B cell (primary cell): ENCODE measurements at regions not wholly inside any gene's neighbourhood (a gene's known extent, or its start where the extent isn't known, plus 50 kb on each side); places are given as distances from the start of the nearest gene placed in this dataset.
"Not testable (repeated sequence)": the region's sequence is repeated elsewhere in the genome, so short reads cannot be mapped to it uniquely, and the experiment has no call there.

Experiments
- ATAC-seq: fragments of 200-7000 bp; cut with Tn5 transposase; one replicate; pipeline ENCODE4 v1.10.0; 2021; ENCODE audit warnings: low read depth, mild to moderate bottlenecking, moderate number of reproducible peaks, moderate library complexity
- CTCF ChIA-PET: fragments of 350-600 bp; sonication (Branson Sonifier 250); formaldehyde crosslinking; loops from one replicate; lab custom pipeline; 2021; ENCODE audit warnings: antibody characterized with exemption, inconsistent platforms; lab: Charles Lee
- POLR2A ChIA-PET: fragments of 350-600 bp; sonication (Branson Sonifier 250); formaldehyde crosslinking; loops from one replicate; lab custom pipeline; 2021; ENCODE audit warnings: antibody characterized with exemption; lab: Charles Lee
- DNase-seq: peaks from one replicate; pipeline ENCODE4 v3.0.0; 2013
- H2AFZ ChIP-seq: 2 replicates; pipeline ENCODE4 v1.6.1; 2012; ENCODE audit warnings: mild to moderate bottlenecking, low read depth, low read length; ENCODE audit not compliant: insufficient read depth, poor library complexity, severe bottlenecking
- H3K27ac ChIP-seq, 2 donors: 1 replicate in 1 of 2; 2 replicates in 1 of 2; pipeline ENCODE4 v1.5.1; 2012 to 2013; ENCODE audit warnings: low read length in 2 of 2, mild to moderate bottlenecking in 2 of 2, moderate library complexity in 1 of 2
- H3K27me3 ChIP-seq, 4 experiments: fragments of 200-600 bp in 1 of 4; sonication (generic) in 1 of 4; replicated peaks in 1 of 4; 1 replicate in 2 of 4; 2 replicates in 2 of 4; pipeline versions ENCODE4 v1.6.1 to v1.7.0; 2013 to 2016; ENCODE audit warnings: low read length in 3 of 4, mild to moderate bottlenecking in 2 of 4, mixed read lengths in 1 of 4, moderate library complexity in 1 of 4; ENCODE audit not compliant: insufficient read depth in 4 of 4, control insufficient read depth in 3 of 4; ENCODE audit errors: control extremely low read depth in 1 of 4
- H3K36me3 ChIP-seq, 2 experiments: replicated peaks in 1 of 2; 1 replicate in 1 of 2; 2 replicates in 1 of 2; pipeline versions ENCODE4 v1.6.1 to v1.7.1; 2013; ENCODE audit warnings: low read length in 1 of 2; ENCODE audit not compliant: insufficient read depth in 2 of 2, control insufficient read depth in 1 of 2; ENCODE audit errors: control extremely low read depth in 1 of 2, extremely low read depth in 1 of 2
- H3K4me1 ChIP-seq, 2 donors: fragments of 200-600 bp in 1 of 2; sonication (generic) in 1 of 2; 1 replicate in 1 of 2; 2 replicates in 1 of 2; pipeline versions ENCODE4 v1.5.1 to v1.6.1; 2013 to 2017; ENCODE audit warnings: low read length in 2 of 2; ENCODE audit not compliant: control insufficient read depth in 2 of 2, insufficient read depth in 2 of 2
- H3K4me2 ChIP-seq: replicated peaks from 2 replicates; pipeline ENCODE3; 2012; ENCODE audit warnings: mild to moderate bottlenecking, low read depth, low read length; ENCODE audit not compliant: poor library complexity, severe bottlenecking
- H3K4me3 ChIP-seq, 5 experiments: fragments of 200-600 bp in 1 of 5; sonication (generic) in 1 of 5; 1 replicate in 3 of 5; 2 replicates in 2 of 5; pipeline versions ENCODE4 v1.5.1 to v1.7.0; 2011 to 2016; ENCODE audit warnings: low read length in 4 of 5, mild to moderate bottlenecking in 4 of 5, low read depth in 2 of 5, control low read depth in 1 of 5, moderate library complexity in 1 of 5; ENCODE audit not compliant: insufficient read depth in 1 of 5; ENCODE audit errors: control extremely low read depth in 1 of 5, extremely low read depth in 1 of 5
- H3K79me2 ChIP-seq: fragments of 200-600 bp; sonication (generic); one replicate; pipeline ENCODE4 v1.6.0; 2016; ENCODE audit warnings: low read length; ENCODE audit not compliant: control insufficient read depth, insufficient read depth
- H3K9ac ChIP-seq: fragments of 200-600 bp; sonication (generic); 2 replicates; pipeline ENCODE4 v1.6.1; 2017; ENCODE audit warnings: mild to moderate bottlenecking, low read length, moderate library complexity
- H3K9me3 ChIP-seq, 3 donors: one replicate each; pipeline versions ENCODE4 v1.6.1 to v1.7.1; 2013; ENCODE audit warnings: low read length in 2 of 3; ENCODE audit not compliant: control insufficient read depth in 2 of 3, insufficient read depth in 1 of 3; ENCODE audit errors: control extremely low read depth in 1 of 3
- H4K20me1 ChIP-seq: 2 replicates; pipeline ENCODE4 v1.6.0; 2012; ENCODE audit warnings: mild to moderate bottlenecking, low read length; ENCODE audit not compliant: insufficient read depth, control insufficient read depth, poor library complexity, severe bottlenecking
- H3K27ac Mint-ChIP-seq: one replicate; pipeline ENCODE4 v1.8.0; 2021; ENCODE audit warnings: mixed read lengths
- H3K27me3 Mint-ChIP-seq: one replicate; pipeline ENCODE4 v1.8.0; 2021; ENCODE audit warnings: mixed read lengths
- H3K4me1 Mint-ChIP-seq: one replicate; pipeline ENCODE4 v1.8.0; 2021; ENCODE audit warnings: mixed read lengths
- H3K4me3 Mint-ChIP-seq: one replicate; pipeline ENCODE4 v1.8.0; 2021; ENCODE audit warnings: mixed read lengths
- H3K9me3 Mint-ChIP-seq: one replicate; pipeline ENCODE4 v1.8.0; 2022; ENCODE audit warnings: mixed read lengths; ENCODE audit not compliant: insufficient read depth
- CTCF ChIP-seq: fragments of 200-600 bp; IDR thresholded peaks from one replicate; pipeline ENCODE4 v1.8.0; 2022; ENCODE audit warnings: antibody characterized with exemption, mild to moderate bottlenecking
- EZH2 ChIP-seq: IDR thresholded peaks from 2 replicates; pipeline ENCODE4 v1.6.1; 2012; ENCODE audit warnings: borderline replicate concordance, low read depth, mild to moderate bottlenecking, moderate library complexity, low read length; ENCODE audit not compliant: insufficient read depth, poor library complexity, severe bottlenecking
- WGBS: methylation state at CpG from one replicate; pipeline ENCODE4 v1.1.5; 2013; ENCODE audit warnings: missing lambda C conversion rate; ENCODE audit not compliant: insufficient coverage; 5-methylcytosine and 5-hydroxymethylcytosine counted together
- intact Hi-C: fragments of 100-400 bp; cut with micrococcal nuclease; formaldehyde crosslinking; loops from one replicate; pipeline ENCODE4 v1.10.0; 2022

- no CpG with 5 or more reads among the region's 1 CpG for WGBS
- no peak overlapping the region for H3K9ac ChIP-seq
- no peaks in the 10 kb centered on the region for H4K20me1 ChIP-seq
- ChIA-PET POLR2A (no interaction called here), CTCF (no interaction called here)
- H3K27ac ChIP-seq, result no peak overlapping the region
- H3K4me1 Mint-ChIP-seq, result no peaks in the 10 kb centered on the region
- intact Hi-C loops, result no loop called here
- no peak for DNase-seq
- no peak overlapping the region for H3K4me3 ChIP-seq
- H3K9me3 Mint-ChIP-seq, result peaks cover 2% of the 10 kb centered on the region
- no peaks in the 10 kb centered on the region for H3K27me3 ChIP-seq
- H3K9me3 ChIP-seq, result no peaks in the 10 kb centered on the region
- no peak overlapping the region for H3K4me2 ChIP-seq
- H3K36me3 ChIP-seq, result no peaks in the 10 kb centered on the region
- no peak for TF ChIP-seq EZH2
- no peak for TF ChIP-seq CTCF
- no peaks in the 10 kb centered on the region for H3K27me3 Mint-ChIP-seq
- no peaks in the 10 kb centered on the region for H3K79me2 ChIP-seq
- no peaks in the 10 kb centered on the region for H3K4me1 ChIP-seq
- H3K27ac Mint-ChIP-seq, result no peak overlapping the region
- ATAC-seq, result no peak
- H3K4me3 Mint-ChIP-seq, result no peak overlapping the region
- H2AFZ ChIP-seq, result no peak overlapping the region
Observed at GRCh38 chr2:83253848-83254247, 1205.2 kb downstream of the SUCLG1 start.

- ChIA-PET CTCF (no interaction called here), POLR2A (no interaction called here)
- no CpG with 5 or more reads among the region's 3 CpGs for WGBS
- H3K4me1 ChIP-seq, result no peaks in the 10 kb centered on the region
- intact Hi-C loops, result no loop called here
- no peak overlapping the region for H3K4me2 ChIP-seq
- H4K20me1 ChIP-seq, result no peaks in the 10 kb centered on the region
- TF ChIP-seq CTCF, result no peak
- TF ChIP-seq EZH2, result no peak
- H3K4me3 Mint-ChIP-seq, result no peak overlapping the region
- H3K9me3 ChIP-seq, result peaks cover 0 to 3% (median 0%) of the 10 kb centered on the region in 3 donors
- no peaks in the 10 kb centered on the region for H3K36me3 ChIP-seq
- DNase-seq, result no peak
- H3K27me3 Mint-ChIP-seq, result no peaks in the 10 kb centered on the region
- no peak for ATAC-seq
- peaks cover 4% of the 10 kb centered on the region for H3K9me3 Mint-ChIP-seq
- no peak overlapping the region for H3K4me3 ChIP-seq
- H3K27me3 ChIP-seq, result no peaks in the 10 kb centered on the region
- H3K79me2 ChIP-seq, result no peaks in the 10 kb centered on the region
- H3K27ac ChIP-seq, result no peak overlapping the region
- H3K27ac Mint-ChIP-seq, result no peak overlapping the region
- no peak overlapping the region for H2AFZ ChIP-seq
- H3K9ac ChIP-seq, result no peak overlapping the region
- no peaks in the 10 kb centered on the region for H3K4me1 Mint-ChIP-seq
Observed at GRCh38 chr2:83251321-83251872, 1207.7 kb downstream of the SUCLG1 start.

GRCh38 chr2:83245806-83246537, 1213.1 kb downstream of the SUCLG1 start:
- ATAC-seq, intact Hi-C loops: not testable (repeated sequence)

More at GRCh38 chr2:83245806-83246537, 1213.1 kb downstream of the SUCLG1 start:
- H3K4me1 Mint-ChIP-seq, H3K27ac ChIP-seq, H3K27me3 Mint-ChIP-seq, H3K4me2 ChIP-seq, H4K20me1 ChIP-seq, H3K4me1 ChIP-seq, H3K79me2 ChIP-seq, POLR2A ChIA-PET, H3K4me3 Mint-ChIP-seq, DNase-seq, H3K9me3 Mint-ChIP-seq, H2AFZ ChIP-seq, H3K9ac ChIP-seq, H3K27me3 ChIP-seq, H3K27ac Mint-ChIP-seq, CTCF ChIA-PET, H3K4me3 ChIP-seq, H3K36me3 ChIP-seq: not testable (repeated sequence)
- peaks cover 0 to 15% (median 0%) of the 10 kb centered on the region in 3 donors for H3K9me3 ChIP-seq
- WGBS, result 95% methylated on average over 17 of the region's 30 CpGs
